Head of caudate nucleus (tissue), 42 donors: ENCODE measurements at regions not wholly inside any gene's neighbourhood (a gene's known extent, or its start where the extent isn't known, plus 50 kb on each side); places are given as distances from the start of the nearest gene placed in this dataset.
"Not testable (repeated sequence)": the region's sequence is repeated elsewhere in the genome, so short reads cannot be mapped to it uniquely, and the experiment has no call there.

Source experiments
- DNase-seq, 42 donors: peaks; one replicate each; pipeline versions ENCODE4 v3.0.0 to v3.0.0-alpha.2; 2020 to 2021; ENCODE audit warnings: mixed read lengths in 7 of 42
- intact Hi-C: fragments of 100-400 bp; cut with DNase I; formaldehyde crosslinking; loops from one replicate; pipeline ENCODE4 v1.15.0; 2022

DNA sequence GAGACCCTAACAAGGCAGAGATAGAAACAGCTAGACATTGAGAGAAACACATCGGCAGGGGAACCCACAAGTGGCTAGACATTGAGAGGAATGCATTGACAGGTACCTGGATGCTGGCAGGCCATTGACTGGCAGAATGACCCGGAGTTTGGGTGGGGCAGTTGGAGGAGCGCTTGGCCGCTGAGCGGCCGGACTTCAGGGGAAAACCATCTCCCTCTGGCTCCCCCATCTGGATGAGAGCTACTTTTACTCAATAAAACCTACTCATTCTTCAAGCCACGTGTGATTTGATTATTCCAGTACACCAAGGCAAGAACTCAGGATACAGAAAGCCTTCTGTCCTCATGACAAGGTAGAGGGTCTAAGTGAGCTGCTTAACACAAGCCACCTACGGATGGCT lies 473.4 kb downstream of the SLITRK5 start:
- intact Hi-C loops: no loop called here

DNA sequence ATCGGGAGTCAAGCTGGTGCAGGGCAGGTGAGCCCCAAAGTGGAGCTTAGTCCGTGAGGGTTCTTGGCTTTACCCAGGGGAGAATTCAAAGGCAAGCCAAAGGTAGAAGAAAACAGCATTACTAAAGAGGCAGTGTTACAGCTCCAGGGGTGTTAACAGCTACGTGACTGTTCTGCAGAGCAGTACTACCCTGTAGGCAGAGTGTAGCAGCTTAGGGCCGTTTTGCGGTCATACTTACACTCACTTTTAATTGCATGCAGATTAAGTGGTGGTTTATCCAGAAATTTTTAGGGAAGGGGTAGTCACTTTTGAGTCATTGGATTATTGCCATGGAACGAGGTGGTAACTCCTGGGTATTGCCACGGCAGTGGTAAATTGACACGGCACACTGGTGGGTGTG lies 482.2 kb downstream of the SLITRK5 start:
- DNase-seq: no peak
- intact Hi-C loops: no loop called here

More for the DNA sequence above, 473.4 kb downstream of the SLITRK5 start:
- DNase-seq: no peak

DNA sequence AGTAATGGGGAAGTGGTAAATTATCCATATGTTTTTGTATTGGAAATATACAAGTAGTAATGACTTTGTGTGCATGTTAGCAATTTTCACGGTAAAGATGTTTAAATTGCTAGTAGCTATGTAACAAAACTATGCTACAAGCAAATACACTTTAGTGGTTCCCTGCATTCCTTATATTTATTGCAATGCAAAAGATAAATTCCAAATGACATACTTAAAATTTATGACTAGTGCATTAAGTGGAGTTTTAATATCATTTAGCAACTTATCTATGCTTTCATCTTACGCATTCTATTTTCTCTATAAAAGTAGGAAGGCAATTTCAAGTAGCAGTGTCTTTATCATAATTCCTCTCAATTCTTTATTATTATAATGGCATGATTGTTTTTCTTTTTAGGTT lies 482.8 kb downstream of the SLITRK5 start:
- intact Hi-C loops: no loop called here
- no peak for DNase-seq

DNA sequence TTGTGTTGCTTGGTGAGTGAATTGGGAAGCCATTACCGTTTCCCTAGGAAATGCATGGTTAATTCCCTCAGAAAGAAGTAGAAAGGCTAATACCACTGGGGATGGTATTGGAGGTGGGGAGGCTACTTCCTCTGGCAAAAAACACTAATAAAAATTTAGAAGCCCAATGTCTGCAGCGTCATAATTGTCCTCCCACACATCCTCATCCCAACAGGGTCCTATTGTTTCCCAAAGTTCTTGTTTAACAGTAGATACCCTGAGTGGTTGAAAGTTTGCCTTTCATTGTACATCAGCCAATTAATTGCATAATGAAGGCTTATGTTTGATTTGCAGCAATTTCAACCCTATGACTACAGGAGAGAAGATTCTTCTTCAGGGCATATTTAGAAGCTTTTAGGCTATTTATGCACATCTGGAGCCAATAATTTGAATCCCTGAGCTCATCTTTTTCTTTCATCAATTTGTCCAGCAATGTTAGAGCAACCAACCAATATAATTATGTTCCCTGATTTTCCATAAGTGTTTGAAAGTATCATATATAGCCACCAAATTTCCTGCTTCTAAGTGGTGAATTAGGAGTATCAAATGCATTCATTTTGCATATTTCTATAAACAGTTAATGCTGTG lies 491.0 kb downstream of the SLITRK5 start:
- DNase-seq: no peak
- intact Hi-C loops: no loop called here

DNA sequence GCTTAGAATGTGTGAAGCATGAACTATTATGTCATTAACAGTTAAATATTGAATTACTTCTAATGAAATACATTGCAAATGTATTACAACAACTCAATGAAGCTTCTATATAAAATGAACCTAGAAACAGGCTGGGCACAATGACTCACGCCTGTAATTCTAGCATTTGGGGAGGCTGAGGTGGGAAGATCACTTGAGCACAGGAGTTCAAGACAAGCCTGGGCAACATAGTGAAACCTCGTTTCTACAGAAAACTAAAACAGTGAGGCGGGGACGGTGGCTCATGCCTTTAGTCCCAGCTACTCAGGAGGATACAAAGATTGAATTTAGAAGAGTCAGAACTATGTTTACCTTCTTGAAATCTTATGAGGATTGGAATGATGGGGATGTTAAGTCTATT lies 505.1 kb downstream of the SLITRK5 start:
- intact Hi-C loops: no loop called here
- no peak for DNase-seq

DNA sequence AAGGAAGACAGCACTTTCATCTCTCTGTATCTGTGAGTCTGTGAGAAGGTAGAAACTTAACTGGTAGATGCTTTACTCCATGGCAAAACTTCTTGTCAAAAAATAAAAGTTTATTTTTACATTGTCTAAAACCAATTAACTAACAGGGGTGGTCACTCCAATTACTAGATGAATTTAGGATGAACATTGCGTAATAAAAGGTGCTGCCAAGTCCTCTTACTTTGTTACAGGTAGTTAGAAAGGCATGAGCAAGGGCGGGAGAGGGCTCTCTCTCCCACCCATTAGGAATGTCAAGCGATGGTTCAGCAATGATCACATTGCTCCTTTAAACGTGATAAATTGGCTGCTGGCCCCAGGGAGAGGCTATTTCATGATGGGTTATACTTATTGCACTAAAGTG lies 512.3 kb downstream of the SLITRK5 start:
- no peak for DNase-seq
- intact Hi-C loops: no loop called here

DNA sequence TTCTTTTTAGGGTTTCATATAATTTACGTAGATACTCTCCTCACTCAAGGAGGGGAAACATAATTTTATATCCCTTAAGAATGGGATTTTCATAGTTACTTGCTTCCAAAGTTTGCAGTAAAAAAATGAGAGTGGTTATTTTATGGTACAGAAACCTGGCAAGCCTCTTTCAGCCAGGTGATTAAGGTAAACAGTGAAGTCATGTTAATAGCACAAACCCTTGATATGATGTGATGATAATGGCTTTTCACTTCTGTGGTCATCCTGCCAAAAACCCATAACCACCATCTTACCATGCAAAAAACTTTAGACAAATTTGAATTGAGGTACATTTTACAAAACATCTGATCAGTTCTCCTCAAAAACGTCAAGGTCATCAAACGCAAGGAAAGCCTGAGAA lies 517.8 kb downstream of the SLITRK5 start:
- no peak for DNase-seq
- intact Hi-C loops: no loop called here

DNA sequence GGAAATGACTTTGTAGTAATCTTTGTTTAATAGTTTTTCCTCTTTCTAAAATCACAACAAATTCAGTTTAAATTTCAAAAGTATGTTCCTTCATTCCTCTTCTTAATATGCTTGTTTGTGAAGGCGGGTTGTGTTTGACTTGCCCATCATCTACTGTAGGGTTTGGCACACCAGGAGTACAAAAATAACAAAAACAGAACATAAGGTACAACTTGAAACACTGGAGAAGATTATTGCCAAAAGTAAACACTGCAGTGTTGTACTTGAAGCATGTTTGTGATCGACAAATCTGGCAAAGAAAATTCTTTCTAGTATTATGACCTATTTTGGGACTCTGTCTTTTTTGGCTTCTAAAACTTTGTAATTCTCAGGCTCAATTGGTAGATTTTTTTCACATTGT lies 518.6 kb downstream of the SLITRK5 start:
- intact Hi-C loops: no loop called here
- no peak for DNase-seq

DNA sequence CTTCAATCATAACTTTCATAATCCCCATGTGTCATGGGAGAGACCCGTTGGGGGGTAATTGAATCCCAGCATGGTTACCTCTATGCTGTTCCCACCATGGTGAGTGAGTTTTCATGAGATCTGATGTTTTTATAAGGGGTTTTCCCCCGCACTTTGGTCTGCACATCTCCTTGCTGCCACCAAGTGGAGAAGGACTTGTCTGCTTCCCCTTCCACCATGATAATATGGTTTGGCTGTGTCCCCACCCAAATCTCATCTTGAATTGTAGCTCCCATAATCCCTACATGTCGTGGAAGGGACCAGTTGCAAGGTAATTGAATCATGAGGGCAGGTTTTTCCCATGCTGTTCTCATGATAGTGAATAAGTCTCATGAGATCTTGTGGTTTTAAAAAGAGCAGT lies 524.9 kb downstream of the SLITRK5 start:
- DNase-seq: no peak
- intact Hi-C loops: no loop called here

DNA sequence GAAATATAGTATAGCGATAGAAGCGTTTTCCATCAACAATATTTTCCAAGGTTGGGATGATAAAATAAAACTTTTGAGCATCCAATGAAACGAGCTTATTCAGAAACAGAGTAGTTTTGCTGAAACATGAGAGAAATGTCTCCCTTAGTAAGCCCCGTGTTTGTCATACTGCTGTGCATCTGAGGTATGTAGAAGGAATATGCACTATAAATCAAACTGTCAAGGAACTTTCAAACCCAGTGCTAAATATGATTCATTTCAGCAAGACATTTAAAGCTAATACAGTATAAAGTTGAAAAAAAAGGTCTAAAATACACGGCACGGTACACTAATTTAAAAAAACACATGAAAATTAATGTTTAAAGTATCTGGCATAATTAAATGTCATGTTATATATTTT lies 546.2 kb downstream of the SLITRK5 start:
- intact Hi-C loops: no loop called here
- no peak for DNase-seq

DNA sequence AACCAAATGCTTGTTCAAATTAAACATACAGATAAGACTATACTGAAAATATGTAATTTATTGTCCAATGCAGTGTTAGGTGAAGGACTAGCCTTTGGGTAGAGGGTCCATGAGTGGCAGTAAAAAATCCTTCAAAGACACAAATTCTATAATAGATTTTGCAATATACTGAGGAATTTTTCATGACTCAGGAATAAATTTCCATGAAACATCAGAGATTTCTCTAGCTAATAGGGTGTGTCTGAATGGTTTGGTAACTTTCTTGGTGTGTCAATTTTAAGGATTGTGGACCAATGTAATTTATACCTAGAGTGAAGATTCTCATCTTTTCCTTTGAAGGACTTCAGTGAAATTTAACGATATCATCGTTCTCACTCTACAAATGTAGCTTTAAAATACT lies 546.7 kb downstream of the SLITRK5 start:
- intact Hi-C loops: no loop called here
- no peak for DNase-seq

DNA sequence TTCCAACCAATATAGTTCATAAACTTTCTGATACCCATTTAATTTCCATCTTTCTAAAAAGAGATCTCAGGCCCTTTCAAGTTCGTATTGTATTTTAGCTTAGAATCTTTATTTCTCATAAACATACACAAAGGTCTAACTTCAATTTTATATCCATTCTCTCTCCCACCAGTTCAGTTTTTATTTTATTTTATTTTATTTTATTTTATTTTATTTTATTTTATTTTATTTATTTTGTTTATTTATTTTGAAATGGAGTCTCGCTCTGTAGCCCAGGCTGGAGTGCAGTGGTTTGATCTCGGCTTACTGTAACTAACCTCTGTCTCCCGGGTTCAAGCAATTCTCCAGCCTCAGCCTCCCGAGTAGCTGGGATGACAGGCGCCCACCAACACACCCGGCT lies 552.8 kb downstream of the SLITRK5 start:
- no peak for DNase-seq
- intact Hi-C loops: no loop called here

DNA sequence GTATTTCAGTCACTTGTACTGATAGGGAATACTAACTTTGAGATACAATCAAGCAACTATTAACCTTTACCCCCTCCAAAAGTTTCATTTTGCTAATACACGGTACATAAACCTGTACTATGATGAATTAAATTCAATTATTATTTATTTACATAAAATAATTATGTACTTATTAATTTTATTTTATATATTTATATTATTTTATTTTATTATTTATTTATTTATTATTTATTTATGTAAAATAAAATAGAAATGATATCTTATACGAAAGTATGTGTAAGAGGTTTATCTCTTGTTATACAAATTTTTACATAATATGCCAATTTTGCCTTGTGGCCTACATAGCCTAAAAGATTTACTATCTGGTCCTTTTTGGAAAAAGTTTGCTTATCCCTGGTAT lies 564.3 kb downstream of the SLITRK5 start:
- no peak for DNase-seq
- intact Hi-C loops: no loop called here

DNA sequence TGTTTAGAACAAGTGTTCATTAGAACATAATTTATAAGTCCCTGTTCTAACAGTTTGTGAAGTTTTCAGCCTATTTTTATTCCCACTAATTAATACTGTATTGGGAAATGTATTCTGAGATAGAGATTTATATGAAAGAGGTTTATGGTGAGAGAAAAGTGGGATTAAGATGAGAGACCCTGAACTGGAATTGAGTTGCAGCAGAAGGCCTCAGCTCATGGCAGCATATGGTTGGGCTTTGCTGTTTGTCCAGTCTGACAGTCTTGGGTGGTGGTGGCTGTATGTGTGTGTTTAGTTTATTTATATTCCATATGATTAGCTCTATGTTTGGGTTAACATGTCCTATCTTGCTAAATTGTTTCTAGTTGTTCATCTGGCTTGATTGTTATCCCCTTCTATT lies 575.1 kb downstream of the SLITRK5 start:
- DNase-seq: no peak
- intact Hi-C loops: no loop called here

DNA sequence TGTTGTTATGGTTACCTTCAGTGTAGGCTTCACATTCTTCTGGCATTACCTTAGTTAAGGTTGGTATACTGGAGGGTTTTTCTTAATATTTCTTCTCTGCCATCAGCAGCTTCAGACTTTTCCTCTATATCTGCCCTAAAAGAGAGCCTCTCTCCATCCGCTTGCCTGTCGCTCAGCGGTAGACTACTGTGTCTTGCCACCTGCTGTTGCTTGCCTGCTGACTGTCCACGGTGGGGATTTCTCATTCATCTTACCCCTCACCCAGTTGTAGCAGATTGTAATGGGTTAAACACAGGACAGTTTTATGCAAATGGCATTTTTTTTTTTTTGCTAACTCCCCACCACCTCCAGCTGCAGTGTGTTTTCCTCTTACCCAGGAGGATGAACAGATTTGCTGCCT lies 577.2 kb downstream of the SLITRK5 start:
- DNase-seq: no peak
- intact Hi-C loops: no loop called here

DNA sequence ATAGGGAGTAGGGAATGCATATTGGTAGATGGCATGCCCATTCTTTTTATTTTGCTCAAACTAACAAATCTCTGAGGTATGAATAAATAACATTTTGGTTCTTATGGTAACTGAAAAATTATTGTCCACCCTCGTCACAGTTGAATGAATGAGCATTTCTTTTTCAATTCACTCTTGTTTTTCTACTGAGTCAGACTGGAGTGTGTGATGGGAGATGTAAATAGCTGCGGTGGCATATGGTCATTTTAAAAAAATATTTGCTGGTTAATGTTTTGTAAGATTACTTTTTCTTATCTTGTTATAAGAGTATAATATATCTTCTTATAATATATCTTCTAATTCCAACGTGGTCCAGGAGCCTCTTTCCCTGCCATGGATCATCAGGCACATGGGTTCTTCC lies 586.5 kb downstream of the SLITRK5 start:
- intact Hi-C loops: no loop called here
- DNase-seq: no peak

DNA sequence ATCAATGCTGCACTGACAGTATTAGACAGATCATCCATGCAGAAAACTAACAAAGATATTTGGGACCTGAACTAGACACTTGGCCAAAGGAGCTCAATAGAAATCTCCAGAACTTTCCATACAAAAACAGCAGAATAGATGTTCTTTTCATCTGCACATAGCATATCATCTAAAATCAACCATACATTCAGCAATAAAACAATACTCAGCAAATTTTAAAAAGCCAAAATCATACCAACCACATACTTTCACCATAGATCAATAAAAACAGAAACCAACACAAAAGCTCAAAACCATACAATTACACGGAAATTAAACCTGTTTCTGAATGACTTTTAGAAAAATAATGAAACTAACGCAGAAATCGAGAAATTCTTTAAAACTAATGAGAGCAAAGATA lies 592.6 kb downstream of the SLITRK5 start:
- intact Hi-C loops: no loop called here
- DNase-seq: no peak

DNA sequence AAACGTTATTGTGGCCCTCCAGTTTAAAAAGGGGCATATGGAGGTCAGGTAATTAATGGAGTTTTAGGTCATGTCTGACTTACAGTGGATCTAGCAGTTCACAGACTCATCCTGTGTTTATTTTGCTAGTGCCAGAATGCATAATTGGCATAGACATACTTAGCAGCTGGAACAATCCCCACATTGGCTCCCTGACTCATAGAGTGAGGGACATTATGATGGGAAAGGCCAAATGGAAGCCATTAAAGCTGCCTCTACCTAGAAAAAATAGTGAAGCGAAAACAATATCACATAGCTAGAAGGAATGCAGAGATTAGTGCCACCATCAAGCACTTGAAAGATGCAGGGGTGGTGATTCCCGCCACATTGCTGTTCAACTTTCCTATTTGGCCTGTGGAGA lies 610.7 kb downstream of the SLITRK5 start:
- intact Hi-C loops: no loop called here
- no peak for DNase-seq

DNA sequence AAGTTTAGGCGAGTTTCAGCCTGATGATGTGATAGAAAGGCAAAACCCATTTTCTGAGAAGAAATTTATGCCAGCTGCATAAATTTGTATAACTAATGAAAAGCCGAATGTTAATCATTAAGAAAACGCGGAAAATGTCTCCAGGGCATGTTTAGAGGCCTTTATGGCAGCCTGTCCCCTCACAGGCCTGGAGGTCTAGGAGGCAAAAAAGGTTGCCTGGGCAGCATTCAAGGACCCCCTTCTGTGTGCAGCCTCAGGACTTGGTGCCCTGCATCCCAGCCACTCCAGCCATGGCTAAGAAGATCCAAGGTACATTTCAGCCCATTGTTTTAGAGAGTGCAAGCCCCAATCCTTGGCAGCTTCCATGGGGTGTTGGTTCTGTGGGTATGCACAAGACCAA lies 614.2 kb downstream of the SLITRK5 start:
- intact Hi-C loops: no loop called here

DNA sequence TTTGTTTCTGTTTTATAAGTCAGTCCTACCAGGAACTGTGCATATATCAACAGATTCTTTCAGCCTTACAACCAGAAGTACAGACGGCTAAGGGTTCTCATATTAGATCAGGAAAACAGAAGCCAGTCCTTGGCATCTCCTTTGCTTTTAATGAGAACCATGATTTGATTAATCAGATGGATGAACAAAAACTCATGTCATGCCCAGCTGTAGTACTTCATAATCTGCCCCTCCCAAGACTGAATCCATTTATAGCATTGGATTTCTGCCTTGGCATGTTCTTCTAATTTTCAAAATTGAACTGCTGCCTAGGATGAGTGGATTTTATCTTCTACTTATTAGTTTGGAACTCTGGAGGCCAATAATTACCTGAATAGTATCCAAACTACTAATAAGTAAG lies 617.2 kb downstream of the SLITRK5 start:
- no peak for DNase-seq

More for the DNA sequence above, 614.2 kb downstream of the SLITRK5 start:
- no peak for DNase-seq

DNA sequence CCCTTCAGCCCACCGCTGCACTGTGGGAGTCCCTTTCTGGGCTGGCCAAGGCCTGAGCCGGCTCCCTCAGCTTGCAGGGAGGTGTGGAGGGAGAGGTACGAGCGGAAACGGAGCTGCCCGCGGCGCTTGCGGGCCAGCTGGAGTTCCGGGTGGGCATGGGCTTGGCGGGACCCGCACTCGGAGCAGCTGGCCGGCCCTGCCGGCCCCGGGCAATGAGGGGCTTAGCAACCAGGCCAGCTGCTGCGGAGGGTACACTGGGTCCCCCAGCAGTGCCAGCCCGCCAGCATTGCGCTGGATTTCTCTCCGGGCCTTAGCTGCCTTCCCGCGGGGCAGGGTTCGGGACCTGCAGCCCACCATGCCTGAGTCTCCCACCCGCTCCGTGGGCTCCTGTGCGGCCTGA lies 620.6 kb downstream of the SLITRK5 start:
- DNase-seq, intact Hi-C loops: not testable (repeated sequence)

More for the DNA sequence above, 617.2 kb downstream of the SLITRK5 start:
- intact Hi-C loops: no loop called here

DNA sequence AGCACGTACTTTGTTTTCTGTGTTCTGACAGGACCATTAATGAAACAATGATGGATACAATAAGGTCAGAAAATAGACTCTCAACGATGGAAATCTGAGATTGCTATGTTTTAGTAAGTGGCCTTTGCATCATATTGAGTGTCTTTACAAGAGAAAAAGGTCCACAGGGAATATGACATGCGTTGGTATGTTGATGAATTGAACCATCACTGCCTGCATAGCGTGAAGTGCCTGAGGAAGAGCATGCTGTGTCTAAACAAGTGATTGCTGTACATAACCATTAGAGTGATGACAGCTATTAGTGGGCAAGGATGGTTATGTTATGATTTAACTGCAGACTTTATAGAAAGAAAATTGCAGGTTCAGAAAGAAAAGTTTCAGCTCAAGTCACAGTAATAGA lies 623.2 kb downstream of the SLITRK5 start:
- intact Hi-C loops: no loop called here
- no peak for DNase-seq
